SJSA1 (cell line): ENCODE measurements at regions not wholly inside any gene's neighbourhood (a gene's known extent, or its start where the extent isn't known, plus 50 kb on each side); places are given as distances from the start of the nearest gene placed in this dataset.

Experiments
- DNase-seq, 2 experiments: peaks; one replicate each; pipeline ENCODE4 v3.0.0-alpha.2; 2015 to 2020; ENCODE audit warnings: low spot score in 2 of 2, low read depth in 1 of 2
- H3K27ac ChIP-seq: fragments of 250-450 bp; sonication (Bioruptor Pico); 2 replicates; pipeline ENCODE4 v1.5.1; 2020; ENCODE audit warnings: mild to moderate bottlenecking, moderate library complexity
- H3K27me3 ChIP-seq: fragments of 250-450 bp; sonication (Bioruptor Pico); replicated peaks from 2 replicates; pipeline ENCODE4 v1.5.1; 2020; ENCODE audit warnings: mild to moderate bottlenecking, moderate library complexity
- H3K36me3 ChIP-seq: fragments of 250-450 bp; sonication (Bioruptor Pico); 2 replicates; pipeline ENCODE4 v1.5.1; 2020; ENCODE audit warnings: mild to moderate bottlenecking
- H3K4me1 ChIP-seq: fragments of 250-450 bp; sonication (Bioruptor Pico); replicated peaks from 2 replicates; pipeline ENCODE4 v1.6.1; 2021; ENCODE audit warnings: mild to moderate bottlenecking
- H3K4me3 ChIP-seq: fragments of 250-450 bp; sonication (Bioruptor Pico); 2 replicates; pipeline ENCODE4 v1.5.1; 2020; ENCODE audit warnings: mild to moderate bottlenecking
- H3K9me3 ChIP-seq: fragments of 250-450 bp; sonication (Bioruptor Pico); replicated peaks from 2 replicates; pipeline ENCODE4 v1.5.1; 2020; ENCODE audit warnings: mild to moderate bottlenecking

GRCh38 chr18:45303026-45303425 is 312.2 kb upstream of the SLC14A2 start:
- Histone ChIP-seq H3K36me3 (no peaks in the 10 kb centered on the region), H3K4me1 (no peaks in the 10 kb centered on the region), H3K27ac (no peak overlapping the region), H3K27me3 (no peaks in the 10 kb centered on the region), H3K9me3 (no peaks in the 10 kb centered on the region), H3K4me3 (no peak overlapping the region)
- no peak for DNase-seq

- Histone ChIP-seq H3K9me3 (no peaks in the 10 kb centered on the region), H3K27me3 (no peaks in the 10 kb centered on the region), H3K36me3 (no peaks in the 10 kb centered on the region), H3K4me1 (no peaks in the 10 kb centered on the region), H3K4me3 (no peak overlapping the region), H3K27ac (no peak overlapping the region)
- DNase-seq, result no peak
Measured at GRCh38 chr18:45304558-45304957, 310.7 kb upstream of the SLC14A2 start.

- no peak for DNase-seq
- H3K36me3 ChIP-seq, result no peaks in the 10 kb centered on the region
- H3K4me3 ChIP-seq, result no peak overlapping the region
- H3K9me3 ChIP-seq, result no peaks in the 10 kb centered on the region
- H3K4me1 ChIP-seq, result no peaks in the 10 kb centered on the region
- H3K27ac ChIP-seq, result no peak overlapping the region
- H3K27me3 ChIP-seq, result no peaks in the 10 kb centered on the region
Measured at GRCh38 chr18:45312555-45313126, 302.6 kb upstream of the SLC14A2 start.

GRCh38 chr18:45316127-45316526 is 299.1 kb upstream of the SLC14A2 start:
- Histone ChIP-seq H3K9me3 (no peaks in the 10 kb centered on the region), H3K27me3 (no peaks in the 10 kb centered on the region; the same call in 1 of the 2 replicates)

GRCh38 chr18:45317948-45318640 is 297.2 kb upstream of the SLC14A2 start:
- Histone ChIP-seq H3K4me3 (no peak overlapping the region), H3K27me3 (peaks cover 3% of the 10 kb centered on the region; the same call in 1 of the 2 replicates), H3K4me1 (no peaks in the 10 kb centered on the region), H3K9me3 (0 out of 2 replicates have a peak, but pooled peaks cover 3% of the 10 kb centered on the region), H3K36me3 (no peaks in the 10 kb centered on the region), H3K27ac (no peak overlapping the region)
- DNase-seq, result no peak

More at GRCh38 chr18:45316127-45316526, 299.1 kb upstream of the SLC14A2 start:
- DNase-seq, result no peak
- H3K4me1 ChIP-seq, result no peaks in the 10 kb centered on the region
- no peak overlapping the region for H3K27ac ChIP-seq
- H3K4me3 ChIP-seq, result no peak overlapping the region
- no peaks in the 10 kb centered on the region for H3K36me3 ChIP-seq

- peaks cover 3% of the 10 kb centered on the region; the same call in 1 of the 2 replicates for H3K27me3 ChIP-seq
- H3K4me3 ChIP-seq, result no peak overlapping the region
- no peak overlapping the region for H3K27ac ChIP-seq
- 0 out of 2 replicates have a peak, but pooled peaks cover 3% of the 10 kb centered on the region for H3K9me3 ChIP-seq
- no peaks in the 10 kb centered on the region for H3K4me1 ChIP-seq
- H3K36me3 ChIP-seq, result no peaks in the 10 kb centered on the region
- no peak for DNase-seq
Measured at GRCh38 chr18:45320724-45321123, 294.6 kb upstream of the SLC14A2 start.

GRCh38 chr18:45321520-45321919 is 293.8 kb upstream of the SLC14A2 start:
- Histone ChIP-seq H3K27me3 (peaks cover 3% of the 10 kb centered on the region; the same call in 1 of the 2 replicates), H3K27ac (no peak overlapping the region), H3K36me3 (no peaks in the 10 kb centered on the region), H3K9me3 (0 out of 2 replicates have a peak, but pooled peaks cover 3% of the 10 kb centered on the region), H3K4me1 (no peaks in the 10 kb centered on the region), H3K4me3 (no peak overlapping the region)
- DNase-seq, result no peak

GRCh38 chr18:45322343-45322742 is 292.9 kb upstream of the SLC14A2 start:
- Histone ChIP-seq H3K27me3 (peaks cover 3% of the 10 kb centered on the region), H3K4me3 (no peak overlapping the region), H3K9me3 (0 out of 2 replicates have a peak, but pooled peaks cover 3% of the 10 kb centered on the region), H3K4me1 (no peaks in the 10 kb centered on the region), H3K27ac (no peak overlapping the region), H3K36me3 (no peaks in the 10 kb centered on the region)
- no peak for DNase-seq

GRCh38 chr18:45324101-45324494 is 291.2 kb upstream of the SLC14A2 start:
- DNase-seq, result no peak
- Histone ChIP-seq H3K4me3 (no peak overlapping the region), H3K36me3 (no peaks in the 10 kb centered on the region), H3K27me3 (peaks cover 3% of the 10 kb centered on the region), H3K27ac (no peak overlapping the region), H3K4me1 (peaks cover 8% of the 10 kb centered on the region; the same call in 1 of the 2 replicates), H3K9me3 (0 out of 2 replicates have a peak, but pooled peaks cover 3% of the 10 kb centered on the region)

GRCh38 chr18:45324495-45325113 is 290.7 kb upstream of the SLC14A2 start:
- H3K4me3 ChIP-seq, result no peak overlapping the region
- H3K9me3 ChIP-seq, result 0 out of 2 replicates have a peak, but pooled peaks cover 3% of the 10 kb centered on the region
- no peaks in the 10 kb centered on the region for H3K36me3 ChIP-seq
- no peak overlapping the region for H3K27ac ChIP-seq
- H3K27me3 ChIP-seq, result peaks cover 3% of the 10 kb centered on the region
- peaks cover 8% of the 10 kb centered on the region; the same call in 1 of the 2 replicates for H3K4me1 ChIP-seq
- no peak for DNase-seq

GRCh38 chr18:45325778-45326177 is 289.5 kb upstream of the SLC14A2 start:
- Histone ChIP-seq H3K27me3 (peaks cover 3% of the 10 kb centered on the region), H3K27ac (no peak overlapping the region), H3K4me1 (peaks cover 8% of the 10 kb centered on the region; the same call in 1 of the 2 replicates), H3K36me3 (no peaks in the 10 kb centered on the region), H3K9me3 (0 out of 2 replicates have a peak, but pooled peaks cover 3% of the 10 kb centered on the region), H3K4me3 (no peak overlapping the region)
- no peak for DNase-seq

GRCh38 chr18:45326505-45326904 is 288.8 kb upstream of the SLC14A2 start:
- Histone ChIP-seq H3K27me3 (peaks cover 3% of the 10 kb centered on the region; the same call in 1 of the 2 replicates), H3K4me1 (peaks cover 8% of the 10 kb centered on the region; the same call in 1 of the 2 replicates), H3K4me3 (no peak overlapping the region), H3K27ac (no peak overlapping the region), H3K36me3 (no peaks in the 10 kb centered on the region), H3K9me3 (0 out of 2 replicates have a peak, but pooled peaks cover 3% of the 10 kb centered on the region)
- DNase-seq, result no peak

GRCh38 chr18:45328296-45328695 is 287.0 kb upstream of the SLC14A2 start:
- no peak for DNase-seq
- Histone ChIP-seq H3K27me3 (no peaks in the 10 kb centered on the region; the same call in 1 of the 2 replicates), H3K36me3 (no peaks in the 10 kb centered on the region), H3K4me3 (no peak overlapping the region), H3K4me1 (peaks cover 8% of the 10 kb centered on the region; the same call in 1 of the 2 replicates), H3K27ac (no peak overlapping the region), H3K9me3 (no peaks in the 10 kb centered on the region)

GRCh38 chr18:45328811-45329210 is 286.5 kb upstream of the SLC14A2 start:
- H3K27ac ChIP-seq, result no peak overlapping the region
- no peaks in the 10 kb centered on the region; the same call in 1 of the 2 replicates for H3K27me3 ChIP-seq
- H3K4me3 ChIP-seq, result no peak overlapping the region
- H3K9me3 ChIP-seq, result no peaks in the 10 kb centered on the region
- no peaks in the 10 kb centered on the region for H3K36me3 ChIP-seq
- DNase-seq, result no peak
- peaks cover 8% of the 10 kb centered on the region; the same call in 1 of the 2 replicates for H3K4me1 ChIP-seq
